ENCODE measurements at regions not wholly inside any gene's neighbourhood (a gene's known extent, or its start where the extent isn't known, plus 50 kb on each side); places are given as distances from the start of the nearest gene placed in this dataset.
A peak's percentile ranks its signal among the peaks of the same experiment; 100 is the strongest.

GRCh38 chr6:127641905-127642304 lies 64.9 kb downstream of the C6orf58 start:
- no peak overlapping the region for H3K27ac ChIP-seq (ENCODE audit: poor library complexity, severe bottlenecking)
- H3K4me1 ChIP-seq (ENCODE audit: insufficient read depth, poor library complexity, severe bottlenecking): no peaks in the 10 kb centered on the region
- TF ChIP-seq CTCF (IDR thresholded peaks at IDR 0.05; ENCODE audit: poor library complexity, severe bottlenecking): peak; percentile 76
- peaks cover 13% of the 10 kb centered on the region for H3K27me3 ChIP-seq (ENCODE audit: insufficient read depth, poor library complexity, severe bottlenecking)
- H3K4me3 ChIP-seq (ENCODE audit: severe bottlenecking): no peak overlapping the region
- no peaks in the 10 kb centered on the region for H3K36me3 ChIP-seq (ENCODE audit: low read depth)
- ATAC-seq (ENCODE audit: low read depth) (peak; percentile 72; the same call in 2 of the 3 replicates), DNase-seq (ENCODE audit: low spot score) (no peak)
- no peaks in the 10 kb centered on the region for H3K9me3 ChIP-seq (ENCODE audit: severe bottlenecking)

All from RWPE2 (cell line).